H1 (cell line): ENCODE measurements at regions not wholly inside any gene's neighbourhood (a gene's known extent, or its start where the extent isn't known, plus 50 kb on each side); places are given as distances from the start of the nearest gene placed in this dataset.

Experiments
- CTCF ChIA-PET: fragments of 300-600 bp; sonication (Branson Sonifier 250); formaldehyde crosslinking; loops from one replicate; lab custom pipeline; 2021; ENCODE audit not compliant: partially characterized antibody; lab: Charles Lee
- POLR2A ChIA-PET: fragments of 300-600 bp; sonication (Branson Sonifier 250); formaldehyde crosslinking; loops from one replicate; lab custom pipeline; 2021; ENCODE audit warnings: inconsistent platforms; ENCODE audit not compliant: partially characterized antibody; lab: Charles Lee
- DNase-seq, 2 experiments: peaks; one replicate each; pipeline versions ENCODE4 v3.0.0 to v3.0.0-alpha.2; 2010 to 2022; ENCODE audit warnings: low spot score in 2 of 2, low read depth in 1 of 2, mixed read lengths in 1 of 2
- FAIRE-seq: peaks from 2 replicates; lab custom pipeline; 2011; peaks lifted over from hg19 to GRCh38; lab: Jason Lieb, UNC
- H2AFZ ChIP-seq: 2 replicates; pipeline ENCODE4 v1.8.1; 2012; ENCODE audit warnings: low read length, inconsistent platforms
- H2AK5ac ChIP-seq: 2 replicates; pipeline ENCODE4 v1.6.1; 2013; ENCODE audit warnings: low read depth, low read length
- H2BK120ac ChIP-seq: replicated peaks from 2 replicates; pipeline ENCODE3; 2013; ENCODE audit warnings: low read depth, low read length, inconsistent platforms
- H2BK12ac ChIP-seq: 2 replicates; pipeline ENCODE4 v1.6.1; 2013; ENCODE audit warnings: low read depth, low read length
- H2BK15ac ChIP-seq: 2 replicates; pipeline ENCODE4 v1.6.1; 2013; ENCODE audit warnings: low read length
- H2BK20ac ChIP-seq: 2 replicates; pipeline ENCODE4 v1.6.1; 2013; ENCODE audit warnings: low read length
- H2BK5ac ChIP-seq: 2 replicates; pipeline ENCODE4 v1.6.1; 2013; ENCODE audit warnings: low read depth, low read length
- H3K14ac ChIP-seq: 2 replicates; pipeline ENCODE4 v1.6.1; 2013; ENCODE audit warnings: inconsistent platforms; ENCODE audit not compliant: insufficient read length
- H3K18ac ChIP-seq: 2 replicates; pipeline ENCODE4 v1.6.1; 2013; ENCODE audit warnings: low read length; ENCODE audit errors: extremely low read depth
- H3K23ac ChIP-seq: 2 replicates; pipeline ENCODE4 v1.6.1; 2013; ENCODE audit warnings: inconsistent platforms; ENCODE audit not compliant: insufficient read length
- H3K23me2 ChIP-seq: 2 replicates; pipeline ENCODE4 v1.6.1; 2013; ENCODE audit warnings: low read depth, low read length
- H3K27ac ChIP-seq: 2 replicates; pipeline ENCODE4 v1.6.1; 2011; ENCODE audit warnings: low read depth, low read length, inconsistent platforms
- H3K27me3 ChIP-seq, 4 experiments: replicated peaks in 1 of 4; 1 replicate in 1 of 4; 2 replicates in 3 of 4; pipeline versions ENCODE4 v1.6.1 to v1.8.1; 2011 to 2013; ENCODE audit warnings: low read length in 3 of 4, mild to moderate bottlenecking in 3 of 4, inconsistent platforms in 2 of 4, mixed read lengths in 2 of 4, moderate library complexity in 1 of 4; ENCODE audit not compliant: control insufficient read depth in 3 of 4, insufficient read depth in 3 of 4; ENCODE audit errors: extremely low read depth in 1 of 4
- H3K36me3 ChIP-seq, 4 experiments: 2 replicates each; pipeline versions ENCODE4 v1.6.1 to v1.8.1; 2011 to 2013; ENCODE audit warnings: mild to moderate bottlenecking in 4 of 4, low read length in 3 of 4, moderate library complexity in 2 of 4, control low read depth in 1 of 4, inconsistent platforms in 1 of 4; ENCODE audit not compliant: insufficient read depth in 4 of 4, control insufficient read depth in 2 of 4
- H3K4ac ChIP-seq: replicated peaks from 2 replicates; pipeline ENCODE3; 2013; ENCODE audit warnings: low read length, low read depth, mixed read lengths, inconsistent platforms; ENCODE audit not compliant: insufficient read length
- H3K4me1 ChIP-seq, 4 experiments: replicated peaks in 1 of 4; 1 replicate in 1 of 4; 2 replicates in 3 of 4; pipeline versions ENCODE4 v1.6.1 to v1.8.1; 2011 to 2013; ENCODE audit warnings: low read length in 3 of 4, inconsistent platforms in 2 of 4, mixed read lengths in 1 of 4; ENCODE audit not compliant: insufficient read depth in 4 of 4, control insufficient read depth in 3 of 4
- H3K4me2 ChIP-seq, 2 experiments: 2 replicates each; pipeline versions ENCODE4 v1.6.1 to v1.8.1; 2011 to 2013; ENCODE audit warnings: low read depth in 2 of 2, low read length in 2 of 2, control low read depth in 1 of 2, inconsistent platforms in 1 of 2, mild to moderate bottlenecking in 1 of 2; ENCODE audit not compliant: insufficient read depth in 1 of 2
- H3K4me3 ChIP-seq, 4 experiments: fragments of 200-600, 300-600 bp in 1 of 4; sonication (generic), shearing (Covaris generic), sonication (Bioruptor Twin) in 1 of 4; 2 replicates each; pipeline versions ENCODE4 v1.5.1 to v1.8.1; 2011 to 2016; ENCODE audit warnings: low read length in 4 of 4, low read depth in 3 of 4, control low read depth in 2 of 4, inconsistent platforms in 2 of 4, mild to moderate bottlenecking in 2 of 4, mixed read lengths in 1 of 4, moderate library complexity in 1 of 4; ENCODE audit not compliant: insufficient read depth in 2 of 4; ENCODE audit errors: extremely low read depth in 1 of 4
- H3K56ac ChIP-seq: replicated peaks from 2 replicates; pipeline ENCODE3; 2013; ENCODE audit warnings: low read depth, mild to moderate bottlenecking, mixed read lengths, low read length, inconsistent platforms; ENCODE audit not compliant: insufficient read length
- H3K79me1 ChIP-seq: 2 replicates; pipeline ENCODE4 v1.6.1; 2013; ENCODE audit warnings: low read depth, low read length, control low read depth
- H3K79me2 ChIP-seq, 2 experiments: 2 replicates each; pipeline versions ENCODE4 v1.6.1 to v1.8.1; 2012 to 2013; ENCODE audit warnings: low read length in 2 of 2, mild to moderate bottlenecking in 2 of 2, inconsistent platforms in 1 of 2; ENCODE audit not compliant: insufficient read depth in 2 of 2, control insufficient read depth in 1 of 2
- H3K9ac ChIP-seq, 4 experiments: replicated peaks in 1 of 4; 1 replicate in 1 of 4; 2 replicates in 3 of 4; pipeline versions ENCODE4 v1.6.1 to v1.8.1; 2011 to 2013; ENCODE audit warnings: low read depth in 3 of 4, low read length in 3 of 4, control low read depth in 2 of 4, mild to moderate bottlenecking in 2 of 4, moderate library complexity in 2 of 4, inconsistent platforms in 1 of 4; ENCODE audit errors: extremely low read depth in 1 of 4
- H3K9me3 ChIP-seq, 2 experiments: 2 replicates each; pipeline versions ENCODE4 v1.6.1 to v1.8.1; 2012 to 2013; ENCODE audit warnings: mild to moderate bottlenecking in 2 of 2, moderate library complexity in 2 of 2, control low read depth in 1 of 2, inconsistent platforms in 1 of 2, low read depth in 1 of 2, low read length in 1 of 2, mixed read lengths in 1 of 2; ENCODE audit not compliant: insufficient read depth in 2 of 2
- H4K20me1 ChIP-seq, 2 experiments: replicated peaks in 1 of 2; 2 replicates each; pipeline versions ENCODE3 to v1.8.1; 2011 to 2013; ENCODE audit warnings: inconsistent platforms in 2 of 2, low read length in 2 of 2, mild to moderate bottlenecking in 1 of 2; ENCODE audit not compliant: insufficient read depth in 2 of 2, control insufficient read depth in 1 of 2
- H4K5ac ChIP-seq: 2 replicates; pipeline ENCODE4 v1.6.1; 2013; ENCODE audit warnings: low read length, low read depth, mixed read lengths, inconsistent platforms; ENCODE audit not compliant: insufficient read length
- H4K8ac ChIP-seq: 2 replicates; pipeline ENCODE4 v1.8.0; 2013; ENCODE audit warnings: mild to moderate bottlenecking, moderate library complexity, low read length, inconsistent platforms; ENCODE audit not compliant: insufficient read depth; ENCODE audit errors: extremely low read depth
- H4K91ac ChIP-seq: replicated peaks from 2 replicates; pipeline ENCODE3; 2013; ENCODE audit warnings: low read length, mixed read lengths, inconsistent platforms; ENCODE audit not compliant: insufficient read length
- BACH1 ChIP-seq: IDR thresholded peaks from 2 replicates; pipeline ENCODE4 v1.6.1; 2012; ENCODE audit warnings: low read length, improper control_type of control experiment
- CBX5 ChIP-seq: fragments of 300-800, 300-1000 bp; sonication (generic); IDR thresholded peaks from 2 replicates; pipeline ENCODE4 v1.7.1; 2016; ENCODE audit warnings: antibody characterized with exemption, low read length, low read depth
- CEBPB ChIP-seq: IDR thresholded peaks from 2 replicates; pipeline ENCODE4 v1.6.1; 2012; ENCODE audit warnings: low read depth, low read length
- CHD2 ChIP-seq: IDR thresholded peaks from 2 replicates; pipeline ENCODE4 v1.6.1; 2012; ENCODE audit warnings: low read length, improper control_type of control experiment
- CREB1 ChIP-seq: IDR thresholded peaks from 2 replicates; pipeline ENCODE4 v1.6.1; 2012; ENCODE audit warnings: inconsistent platforms
- CTBP2 ChIP-seq: IDR thresholded peaks from 2 replicates; pipeline ENCODE4 v1.7.0; 2011; ENCODE audit warnings: borderline replicate concordance, mild to moderate bottlenecking, moderate library complexity, mixed read lengths, low read length; ENCODE audit not compliant: insufficient read depth, insufficient read length
- EP300 ChIP-seq, 2 experiments: IDR thresholded peaks; 1 replicate in 1 of 2; 2 replicates in 1 of 2; pipeline ENCODE4 v1.6.1; 2011 to 2012; ENCODE audit warnings: low read depth in 2 of 2, low read length in 2 of 2, mild to moderate bottlenecking in 2 of 2, borderline replicate concordance in 1 of 2, inconsistent platforms in 1 of 2, moderate library complexity in 1 of 2
- GABPA ChIP-seq: IDR thresholded peaks from 2 replicates; pipeline ENCODE4 v1.6.1; 2011; ENCODE audit warnings: mild to moderate bottlenecking, low read length, moderate library complexity, borderline replicate concordance; ENCODE audit not compliant: insufficient read depth
- GTF2F1 ChIP-seq: IDR thresholded peaks from 2 replicates; pipeline ENCODE4 v1.6.1; 2012; ENCODE audit warnings: low read depth, low read length, improper control_type of control experiment, borderline replicate concordance
- POLR2A ChIP-seq, 2 experiments: IDR thresholded peaks; 1 replicate in 1 of 2; 2 replicates in 1 of 2; pipeline ENCODE4 v1.6.1; 2011; ENCODE audit warnings: low read depth in 2 of 2, low read length in 2 of 2, mild to moderate bottlenecking in 2 of 2; ENCODE audit errors: control extremely low read depth in 1 of 2
- POLR2AphosphoS5 ChIP-seq: IDR thresholded peaks from 2 replicates; pipeline ENCODE4 v1.6.1; 2011; ENCODE audit warnings: low read depth, low read length
- SAP30 ChIP-seq: fragments of 300-600 bp; sonication (generic); IDR thresholded peaks from 2 replicates; pipeline ENCODE4 v1.7.1; 2012; ENCODE audit warnings: low read length, moderate library complexity, mild to moderate bottlenecking, inconsistent platforms; ENCODE audit not compliant: insufficient read depth, insufficient replicate concordance
- SIN3A ChIP-seq, 2 experiments: IDR thresholded peaks in 1 of 2; conservative IDR thresholded peaks in 1 of 2; 2 replicates each; pipeline ENCODE4 v1.6.1; 2011 to 2012; ENCODE audit warnings: low read length in 2 of 2, improper control_type of control experiment in 1 of 2, low read depth in 1 of 2, mild to moderate bottlenecking in 1 of 2
- TCF12 ChIP-seq: IDR thresholded peaks from 2 replicates; pipeline ENCODE4 v1.6.1; 2011; ENCODE audit warnings: low read depth, mild to moderate bottlenecking, low read length
- WGBS, 2 experiments: shearing (Covaris generic) in 1 of 2; methylation state at CpG; one replicate each; pipeline versions ENCODE4 v1.1.6 to v1.1.7; 2013 to 2015; ENCODE audit warnings: low lambda C conversion rate in 2 of 2, mixed read lengths in 2 of 2, inconsistent platforms in 1 of 2, low coverage in 1 of 2, missing lambda C conversion rate in 1 of 2; ENCODE audit not compliant: insufficient replicate concordance in 2 of 2, insufficient coverage in 1 of 2, insufficient read length in 1 of 2; ENCODE audit errors: extremely low coverage in 1 of 2, missing lambda C conversion rate in 1 of 2; 5-methylcytosine and 5-hydroxymethylcytosine counted together

- H4K91ac ChIP-seq, result no peak overlapping the region
- H2AFZ ChIP-seq, result no peak overlapping the region
- no peaks in the 10 kb centered on the region for H3K23me2 ChIP-seq
- no peak overlapping the region for H2BK120ac ChIP-seq
- H3K36me3 ChIP-seq, result no peaks in the 10 kb centered on the region
- no peak overlapping the region for H2BK15ac ChIP-seq
- H3K9me3 ChIP-seq, result peaks cover 20 to 28% of the 10 kb centered on the region in 2 experiments; a peak in 3 of 4 replicates
- H3K4me1 ChIP-seq, result no peaks in the 10 kb centered on the region
- ChIA-PET CTCF (no interaction called here), POLR2A (no interaction called here)
- H3K4me2 ChIP-seq, result no peak overlapping the region
- no peaks in the 10 kb centered on the region; a peak in 1 of 7 replicates for H3K27me3 ChIP-seq
- no peak overlapping the region for H2BK5ac ChIP-seq
- no peaks in the 10 kb centered on the region for H3K79me2 ChIP-seq
- H3K18ac ChIP-seq, result no peak overlapping the region
- H4K20me1 ChIP-seq, result no peaks in the 10 kb centered on the region
- no peak overlapping the region for H4K8ac ChIP-seq
- H3K9ac ChIP-seq, result no peak overlapping the region
- no peak overlapping the region for H3K4me3 ChIP-seq
- H3K79me1 ChIP-seq, result no peaks in the 10 kb centered on the region
- H4K5ac ChIP-seq, result no peak overlapping the region
- H2AK5ac ChIP-seq, result no peak overlapping the region
- H2BK12ac ChIP-seq, result no peak overlapping the region
- H3K27ac ChIP-seq, result no peak overlapping the region
- no peak overlapping the region for H2BK20ac ChIP-seq
- no peak for FAIRE-seq
- no peak overlapping the region for H3K56ac ChIP-seq
- WGBS, 2 experiments, result 75% methylated on average over 4 of the region's 4 CpGs; no CpG with 5 or more reads in 1 of the 2 experiments
- H3K14ac ChIP-seq, result no peak overlapping the region
- no peak for TF ChIP-seq CBX5
- no peak for TF ChIP-seq CREB1
- TF ChIP-seq CHD2, result no peak
- no peak for TF ChIP-seq EP300 (IDR thresholded peaks at IDR 0.05; ENCODE audit: borderline replicate concordance in 1 of 2, low read depth in 2 of 2, low read length in 2 of 2)
- no peak for TF ChIP-seq GABPA
- no peak for TF ChIP-seq CTBP2
- TF ChIP-seq POLR2A (IDR thresholded peaks at IDR 0.05; ENCODE audit: control extremely low read depth in 1 of 2, low read depth in 2 of 2, low read length in 2 of 2), result no peak
- no peak for TF ChIP-seq SAP30
- TF ChIP-seq BACH1, result no peak
- no peak for TF ChIP-seq GTF2F1
- no peak for TF ChIP-seq POLR2AphosphoS5
- TF ChIP-seq CEBPB, result no peak
- no peak for TF ChIP-seq TCF12
- TF ChIP-seq SIN3A (conservative IDR thresholded peaks at IDR 0.05 in 1 of 2, IDR thresholded peaks at IDR 0.05 in 1 of 2; ENCODE audit: low read depth in 1 of 2, low read length in 2 of 2), result no peak
- TF ChIP-seq, all 59 proteins: peak for 0
- Histone ChIP-seq H3K23ac (no peak overlapping the region), H3K4ac (no peak overlapping the region)
- DNase-seq, result no peak
Measured at GRCh38 chr20:24897974-24898373, 51.1 kb upstream of the CST7 start.
